ENCODE measurements at regions not wholly inside any gene's neighbourhood (a gene's known extent, or its start where the extent isn't known, plus 50 kb on each side); places are given as distances from the start of the nearest gene placed in this dataset.
"Not testable (repeated sequence)": the region's sequence is repeated elsewhere in the genome, so short reads cannot be mapped to it uniquely, and the experiment has no call there.

DNA sequence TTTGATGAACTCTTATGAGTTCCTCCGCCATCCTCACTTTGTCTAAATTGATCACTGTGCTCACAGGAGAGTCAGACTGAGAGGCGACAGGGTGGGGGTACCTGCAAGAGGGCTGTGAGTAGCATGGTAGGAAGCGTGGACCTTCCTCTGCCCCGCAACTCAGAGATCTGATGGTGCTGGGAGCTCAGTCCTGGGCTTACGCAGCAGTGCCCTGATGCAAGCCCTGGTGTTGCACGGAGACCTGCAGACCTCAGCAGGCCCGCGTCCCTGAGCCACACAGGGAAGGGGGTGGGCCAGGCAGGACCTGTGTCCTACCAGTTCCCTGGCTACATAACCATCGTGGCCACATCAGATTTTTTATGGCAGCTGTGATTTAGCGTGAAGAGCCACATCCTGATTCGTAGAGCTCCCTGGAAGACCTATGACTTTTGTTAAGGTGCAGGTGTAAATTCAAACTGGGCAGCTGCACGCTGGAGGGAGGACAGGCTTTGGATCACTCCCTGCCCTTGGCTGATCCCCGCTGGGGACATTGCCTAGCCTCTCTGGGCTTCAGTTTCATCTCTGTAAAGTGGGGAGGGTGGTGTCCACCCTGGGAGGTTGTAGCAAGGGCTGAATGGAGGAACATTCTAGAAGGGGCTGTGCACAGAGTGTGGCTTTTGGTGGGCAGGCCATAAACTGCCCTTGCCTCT lies 176.1 kb downstream of the KLF13 start:
- Mint-ChIP-seq H3K4me3 (ENCODE audit: low read depth) (no peak overlapping the region), H3K9me3 (peaks cover 2% of the 10 kb centered on the region), H3K27ac (no peak overlapping the region), H3K36me3 (ENCODE audit: low read depth) (no peaks in the 10 kb centered on the region), H3K4me1 (ENCODE audit: low read depth) (peaks cover 4% of the 10 kb centered on the region), H3K27me3 (ENCODE audit: low read depth) (peaks cover 9% of the 10 kb centered on the region)
- intact Hi-C loops (cut with micrococcal nuclease) = no loop called here
- DNase-seq (ENCODE audit: low spot score) = peak; percentile 7

DNA sequence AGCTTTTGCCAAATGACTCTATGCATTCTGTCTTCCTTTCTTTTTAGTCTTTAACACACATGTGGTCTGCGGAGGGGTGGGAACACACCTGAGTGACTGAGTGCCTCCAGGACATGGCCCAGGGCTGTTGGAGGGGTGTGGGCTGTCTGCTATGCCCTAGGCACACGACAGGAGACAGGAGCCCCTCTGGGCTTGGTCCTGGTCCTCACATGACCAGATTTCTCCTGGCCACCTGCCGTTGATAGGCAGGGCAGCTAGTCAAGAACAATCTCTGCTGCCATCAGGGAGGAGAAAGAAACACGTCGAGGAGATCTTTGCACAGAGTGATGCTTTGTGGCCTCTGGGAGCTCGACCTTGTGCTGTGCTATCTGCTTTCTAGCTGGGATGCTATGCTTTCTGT lies 176.6 kb downstream of the KLF13 start:
- H3K4me1 Mint-ChIP-seq (ENCODE audit: low read depth) = peaks cover 7% of the 10 kb centered on the region

DNA sequence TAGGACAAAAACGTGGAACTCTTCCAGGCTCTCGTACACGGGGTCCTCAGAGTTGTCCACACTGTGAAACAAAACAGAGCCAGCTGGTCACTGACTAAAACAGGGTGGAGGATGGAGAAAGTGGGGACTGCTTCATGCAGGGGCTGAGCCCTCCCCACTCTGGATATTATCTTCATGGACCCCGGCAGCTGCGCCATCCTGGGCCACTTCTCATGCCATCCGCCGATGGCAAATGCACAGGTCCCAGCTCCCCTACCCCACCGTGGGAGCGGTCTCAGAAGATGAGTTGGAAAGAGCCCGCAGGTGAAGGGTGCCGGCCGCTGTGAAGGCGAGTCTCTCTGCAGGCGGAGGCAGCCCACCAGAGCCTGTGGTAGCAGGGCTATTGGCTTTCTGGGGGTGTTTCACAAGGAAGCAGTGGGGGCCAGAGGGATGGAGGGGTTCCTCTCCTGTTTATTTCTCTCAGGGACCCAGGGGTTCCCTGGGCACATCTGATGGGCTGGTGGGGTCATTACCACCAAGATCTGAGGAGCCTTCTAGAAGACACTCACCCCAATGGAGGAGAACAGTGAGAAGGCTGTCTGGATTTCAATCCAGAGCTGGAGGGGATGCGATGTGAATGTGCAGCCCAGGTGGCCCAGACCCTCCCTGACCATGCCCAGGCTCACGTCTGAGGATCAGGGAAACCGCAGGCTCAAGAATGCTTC lies 177.3 kb downstream of the KLF13 start:
- H3K9me3 Mint-ChIP-seq = peaks cover 4% of the 10 kb centered on the region
- H3K4me3 Mint-ChIP-seq (ENCODE audit: low read depth) = no peak overlapping the region
- H3K27ac Mint-ChIP-seq = no peak overlapping the region
- peaks cover 7% of the 10 kb centered on the region for H3K4me1 Mint-ChIP-seq (ENCODE audit: low read depth)
- peaks cover 9% of the 10 kb centered on the region for H3K27me3 Mint-ChIP-seq (ENCODE audit: low read depth)
- H3K36me3 Mint-ChIP-seq (ENCODE audit: low read depth) = no peaks in the 10 kb centered on the region
- DNase-seq (ENCODE audit: low spot score) = peak; percentile 7
- intact Hi-C loops (cut with micrococcal nuclease) = no loop called here

More for the DNA sequence above, 176.6 kb downstream of the KLF13 start:
- DNase-seq (ENCODE audit: low spot score) = peak; percentile 4
- Mint-ChIP-seq H3K4me3 (ENCODE audit: low read depth) (no peak overlapping the region), H3K27me3 (ENCODE audit: low read depth) (peaks cover 9% of the 10 kb centered on the region), H3K27ac (no peak overlapping the region), H3K9me3 (peaks cover 4% of the 10 kb centered on the region), H3K36me3 (ENCODE audit: low read depth) (no peaks in the 10 kb centered on the region)
- intact Hi-C loops (cut with micrococcal nuclease) = no loop called here

DNA sequence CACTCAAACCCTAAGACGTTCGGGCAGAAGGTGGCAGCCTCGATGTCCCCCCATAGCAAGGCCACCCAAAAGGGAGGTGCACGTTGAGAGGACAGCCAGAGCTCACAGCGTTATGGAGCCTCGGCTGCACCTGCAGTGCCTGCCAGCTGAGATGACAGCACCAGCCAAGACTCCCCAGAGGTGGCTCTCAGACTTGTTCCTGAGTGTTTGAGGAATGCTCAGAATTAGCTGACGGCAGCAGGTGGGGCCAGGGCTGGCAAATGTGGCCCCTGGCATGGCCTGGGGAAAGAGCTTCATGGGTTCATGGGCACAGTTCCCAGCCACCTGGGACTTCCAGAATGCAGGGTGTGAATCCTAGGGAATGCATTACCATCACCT lies 177.8 kb downstream of the KLF13 start:
- H3K4me1 Mint-ChIP-seq (ENCODE audit: low read depth) = peaks cover 7% of the 10 kb centered on the region
- no peak overlapping the region for H3K27ac Mint-ChIP-seq
- peaks cover 4% of the 10 kb centered on the region for H3K9me3 Mint-ChIP-seq
- peaks cover 9% of the 10 kb centered on the region for H3K27me3 Mint-ChIP-seq (ENCODE audit: low read depth)
- H3K4me3 Mint-ChIP-seq (ENCODE audit: low read depth) = no peak overlapping the region
- intact Hi-C loops (cut with micrococcal nuclease) = no loop called here
- H3K36me3 Mint-ChIP-seq (ENCODE audit: low read depth) = no peaks in the 10 kb centered on the region
- peak; percentile 5 for DNase-seq (ENCODE audit: low spot score)

DNA sequence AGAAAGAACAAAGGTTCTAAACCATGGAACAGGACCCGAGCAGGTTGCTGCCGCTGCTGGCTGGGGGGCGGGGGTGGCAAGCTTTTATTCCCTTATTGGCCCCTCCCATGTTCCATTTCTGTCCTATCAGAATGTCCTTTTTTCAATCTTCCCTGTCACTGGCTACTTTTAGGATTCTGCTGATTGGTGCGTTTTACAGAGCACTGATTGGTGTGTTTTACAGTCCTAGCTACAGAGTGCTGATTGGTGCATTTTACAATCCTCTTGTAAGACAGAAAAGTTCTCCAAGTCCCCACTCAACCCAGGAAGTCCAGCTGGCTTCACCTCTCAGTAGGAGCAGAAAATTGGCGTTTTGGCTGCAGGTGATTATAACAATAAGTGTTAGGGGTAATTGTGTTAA lies 180.9 kb downstream of the KLF13 start:
- H3K4me3 Mint-ChIP-seq (ENCODE audit: low read depth); H3K36me3 Mint-ChIP-seq (ENCODE audit: low read depth); DNase-seq (ENCODE audit: low spot score); H3K9me3 Mint-ChIP-seq; H3K27me3 Mint-ChIP-seq (ENCODE audit: low read depth); H3K27ac Mint-ChIP-seq; intact Hi-C loops (cut with micrococcal nuclease): not testable (repeated sequence)
- peaks cover 15% of the 10 kb centered on the region for H3K4me1 Mint-ChIP-seq (ENCODE audit: low read depth)

DNA sequence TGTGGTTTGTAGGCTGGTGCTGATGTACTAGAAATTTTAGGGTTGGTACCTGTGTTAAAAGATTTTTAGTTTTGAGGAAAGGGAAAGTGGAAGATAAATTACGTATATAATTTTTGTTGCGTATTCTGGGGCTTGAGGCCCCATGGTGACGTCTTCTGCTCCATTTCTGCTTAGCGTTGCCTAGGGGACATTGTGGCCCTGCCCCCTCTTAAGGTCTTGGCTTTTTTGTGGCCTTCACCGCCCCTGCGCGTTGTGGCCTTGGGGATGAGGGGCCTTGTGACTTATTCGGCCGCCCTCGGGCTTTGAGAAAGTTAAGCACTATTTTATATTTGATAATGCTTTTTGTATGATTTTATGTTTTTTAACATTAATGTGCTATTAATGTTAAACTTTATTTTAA lies 182.0 kb downstream of the KLF13 start:
- Mint-ChIP-seq H3K27me3 (ENCODE audit: low read depth) (peaks cover 9% of the 10 kb centered on the region), H3K4me3 (ENCODE audit: low read depth) (no peak overlapping the region), H3K36me3 (ENCODE audit: low read depth) (no peaks in the 10 kb centered on the region), H3K4me1 (ENCODE audit: low read depth) (peaks cover 22% of the 10 kb centered on the region), H3K9me3 (peaks cover 4% of the 10 kb centered on the region), H3K27ac (no peak overlapping the region)
- DNase-seq (ENCODE audit: low spot score) = no peak
- intact Hi-C loops (cut with micrococcal nuclease) = no loop called here

DNA sequence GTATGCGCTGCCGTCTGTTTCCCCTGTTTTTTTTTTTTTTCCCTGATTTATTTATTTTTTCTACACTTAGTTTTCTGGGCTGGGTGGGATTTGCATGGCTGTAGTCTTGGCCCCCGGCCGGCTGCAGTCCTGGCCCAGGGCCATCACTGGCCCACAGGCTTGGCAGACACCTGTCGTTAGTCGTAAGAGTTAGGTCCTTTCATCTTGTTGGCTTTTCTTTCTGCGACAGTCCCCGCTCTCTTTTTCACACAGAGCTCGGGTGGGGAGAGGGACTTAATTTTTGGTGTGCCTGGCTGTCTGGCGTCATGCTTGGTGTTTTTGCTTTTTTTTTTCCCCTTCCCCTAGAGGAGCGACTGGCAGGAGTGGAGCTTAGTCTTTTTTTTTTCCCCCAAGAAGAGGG lies 183.4 kb downstream of the KLF13 start:
- H3K27me3 Mint-ChIP-seq (ENCODE audit: low read depth) = peaks cover 7% of the 10 kb centered on the region
- intact Hi-C loops (cut with micrococcal nuclease) = no loop called here
- no peak for DNase-seq (ENCODE audit: low spot score)
- H3K4me1 Mint-ChIP-seq (ENCODE audit: low read depth) = peaks cover 22% of the 10 kb centered on the region
- H3K27ac Mint-ChIP-seq = no peak overlapping the region
- H3K4me3 Mint-ChIP-seq (ENCODE audit: low read depth) = no peak overlapping the region
- H3K36me3 Mint-ChIP-seq (ENCODE audit: low read depth) = no peaks in the 10 kb centered on the region
- peaks cover 11% of the 10 kb centered on the region for H3K9me3 Mint-ChIP-seq

DNA sequence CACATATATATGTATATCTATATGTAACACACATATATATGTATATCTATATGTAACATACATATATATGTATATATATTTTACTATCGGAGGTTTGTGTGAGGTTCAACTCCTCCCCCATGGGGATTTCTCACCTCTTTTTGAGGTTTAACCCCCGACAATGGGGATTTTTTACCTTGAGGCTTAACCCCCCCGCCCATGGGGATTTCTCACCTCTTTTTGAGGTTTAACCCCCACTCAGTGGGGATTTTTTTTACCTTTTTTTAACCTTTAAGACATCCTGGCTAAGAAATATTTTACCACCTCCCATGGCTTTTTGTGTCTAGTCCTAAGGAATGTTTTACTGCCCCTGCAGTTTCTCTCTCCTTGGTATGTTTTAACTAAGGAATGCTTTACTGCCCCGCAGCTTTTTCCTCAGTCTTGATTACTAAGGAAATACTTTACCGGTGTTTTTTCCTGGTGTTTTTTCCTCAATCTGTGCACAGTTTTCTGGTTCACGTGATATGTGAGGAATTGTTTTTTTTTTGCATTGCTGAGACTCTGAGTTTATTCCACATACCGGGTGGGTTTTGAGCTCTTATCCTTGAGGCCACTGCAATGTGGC lies 185.2 kb downstream of the KLF13 start:
- Mint-ChIP-seq H3K4me1 (ENCODE audit: low read depth) (peaks cover 22% of the 10 kb centered on the region), H3K9me3 (peaks cover 18% of the 10 kb centered on the region), H3K36me3 (ENCODE audit: low read depth) (no peaks in the 10 kb centered on the region), H3K27ac (peak overlapping the region; percentile 24), H3K4me3 (ENCODE audit: low read depth) (no peak overlapping the region), H3K27me3 (ENCODE audit: low read depth) (peaks cover 3% of the 10 kb centered on the region)
- intact Hi-C loops (cut with micrococcal nuclease) = loop anchor here (1.0 kb wide), 1 partner anchor 77 kb away; no protein-coding TSS in a partner anchor
- peak; percentile 19 for DNase-seq (ENCODE audit: low spot score)

DNA sequence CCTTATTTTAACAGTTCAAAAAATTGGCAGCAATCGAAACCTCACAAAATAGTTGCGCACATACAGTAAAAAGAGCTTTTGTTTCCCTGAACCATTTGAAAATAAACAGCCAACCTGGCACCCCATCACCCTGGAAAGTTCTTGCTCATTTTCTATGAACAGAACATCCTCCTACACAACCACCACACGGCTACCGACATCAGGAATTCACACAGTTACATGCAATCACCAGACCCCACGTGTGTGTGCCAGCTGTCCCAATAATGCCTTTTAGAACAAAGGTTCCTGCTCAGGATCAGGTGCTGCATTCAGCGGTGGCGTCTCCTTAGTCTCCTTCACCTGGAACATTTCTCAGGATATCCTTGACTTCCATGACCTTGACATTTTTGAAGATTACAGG lies 186.5 kb downstream of the KLF13 start:
- intact Hi-C loops (cut with micrococcal nuclease) = no loop called here
- H3K36me3 Mint-ChIP-seq (ENCODE audit: low read depth) = no peaks in the 10 kb centered on the region
- H3K4me3 Mint-ChIP-seq (ENCODE audit: low read depth) = no peak overlapping the region
- H3K27me3 Mint-ChIP-seq (ENCODE audit: low read depth) = no peaks in the 10 kb centered on the region
- H3K4me1 Mint-ChIP-seq (ENCODE audit: low read depth) = peaks cover 18% of the 10 kb centered on the region
- no peak for DNase-seq (ENCODE audit: low spot score)
- peaks cover 14% of the 10 kb centered on the region for H3K9me3 Mint-ChIP-seq
- H3K27ac Mint-ChIP-seq = no peak overlapping the region

DNA sequence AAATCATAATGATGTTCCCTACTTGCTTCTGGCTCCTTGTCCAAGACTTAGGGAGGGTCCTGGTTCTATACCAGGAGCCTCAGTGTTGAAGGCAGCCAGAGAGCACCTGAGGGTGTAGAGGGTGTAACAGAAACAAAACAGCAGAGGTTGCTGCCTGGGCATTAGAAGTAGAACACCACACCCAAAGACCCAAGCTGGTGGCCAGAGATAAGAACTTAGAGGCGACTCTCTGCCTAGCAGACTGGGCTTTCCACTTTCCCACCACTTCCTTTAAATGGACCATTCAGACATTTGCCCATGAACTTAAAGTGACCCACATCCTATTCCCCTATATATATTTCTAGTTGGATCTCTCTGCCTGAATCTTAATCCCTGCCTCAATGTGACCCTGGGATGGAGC lies 189.8 kb downstream of the KLF13 start:
- Mint-ChIP-seq H3K9me3 (peaks cover 14% of the 10 kb centered on the region), H3K36me3 (ENCODE audit: low read depth) (no peaks in the 10 kb centered on the region), H3K27ac (no peak overlapping the region), H3K4me3 (ENCODE audit: low read depth) (no peak overlapping the region), H3K27me3 (ENCODE audit: low read depth) (peaks cover 5% of the 10 kb centered on the region), H3K4me1 (ENCODE audit: low read depth) (peaks cover 16% of the 10 kb centered on the region)
- intact Hi-C loops (cut with micrococcal nuclease) = no loop called here
- DNase-seq (ENCODE audit: low spot score) = peak; percentile 3

DNA sequence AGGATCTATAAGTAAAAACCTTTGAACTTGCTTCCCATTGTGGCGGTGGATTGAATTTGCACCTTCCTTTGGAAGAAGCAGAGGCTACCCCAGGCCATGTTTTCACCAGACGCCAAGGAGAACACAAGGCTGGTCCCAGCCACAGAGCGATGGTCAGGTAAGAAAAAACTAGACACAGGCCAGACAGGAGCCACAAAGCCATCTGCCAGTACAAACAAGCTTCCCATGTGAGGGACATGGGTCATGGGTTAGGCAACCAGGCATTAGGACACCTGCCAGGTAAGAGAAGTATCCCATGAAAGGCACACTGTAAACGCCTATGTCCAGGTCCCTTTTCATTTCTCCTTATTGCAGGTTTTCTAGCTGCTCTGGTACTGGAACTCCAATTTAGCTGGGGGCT lies 190.2 kb downstream of the KLF13 start:
- no peak for DNase-seq (ENCODE audit: low spot score)
- no peaks in the 10 kb centered on the region for H3K36me3 Mint-ChIP-seq (ENCODE audit: low read depth)
- H3K4me1 Mint-ChIP-seq (ENCODE audit: low read depth) = peaks cover 14% of the 10 kb centered on the region
- no peak overlapping the region for H3K4me3 Mint-ChIP-seq (ENCODE audit: low read depth)
- H3K9me3 Mint-ChIP-seq = peaks cover 14% of the 10 kb centered on the region
- peaks cover 5% of the 10 kb centered on the region for H3K27me3 Mint-ChIP-seq (ENCODE audit: low read depth)
- H3K27ac Mint-ChIP-seq = no peak overlapping the region
- intact Hi-C loops (cut with micrococcal nuclease) = no loop called here

DNA sequence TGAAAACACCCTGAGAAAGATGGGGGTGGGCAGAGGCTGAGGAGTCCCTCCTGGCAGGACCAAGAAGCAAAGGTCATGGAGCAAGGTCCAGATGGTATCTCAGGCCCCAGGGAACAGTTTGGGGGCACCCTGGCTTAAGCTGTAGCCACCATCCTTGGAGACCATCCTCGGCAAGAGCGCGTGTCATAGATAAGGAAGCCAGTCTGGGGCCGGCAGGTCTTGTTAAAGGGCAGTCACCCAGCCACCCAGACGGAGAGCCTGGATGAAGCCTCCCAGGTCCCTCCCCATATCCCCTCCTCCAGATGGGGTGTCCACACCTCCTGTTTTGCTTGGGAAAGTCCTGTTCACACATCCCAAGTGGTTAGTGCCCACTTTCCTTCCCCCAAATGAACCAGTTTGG lies 191.1 kb downstream of the KLF13 start:
- H3K27ac Mint-ChIP-seq = no peak overlapping the region
- peaks cover 6% of the 10 kb centered on the region for H3K4me1 Mint-ChIP-seq (ENCODE audit: low read depth)
- DNase-seq (ENCODE audit: low spot score) = peak; percentile 6
- peaks cover 14% of the 10 kb centered on the region for H3K9me3 Mint-ChIP-seq
- peaks cover 5% of the 10 kb centered on the region for H3K27me3 Mint-ChIP-seq (ENCODE audit: low read depth)
- no peaks in the 10 kb centered on the region for H3K36me3 Mint-ChIP-seq (ENCODE audit: low read depth)
- intact Hi-C loops (cut with micrococcal nuclease) = no loop called here
- H3K4me3 Mint-ChIP-seq (ENCODE audit: low read depth) = no peak overlapping the region

DNA sequence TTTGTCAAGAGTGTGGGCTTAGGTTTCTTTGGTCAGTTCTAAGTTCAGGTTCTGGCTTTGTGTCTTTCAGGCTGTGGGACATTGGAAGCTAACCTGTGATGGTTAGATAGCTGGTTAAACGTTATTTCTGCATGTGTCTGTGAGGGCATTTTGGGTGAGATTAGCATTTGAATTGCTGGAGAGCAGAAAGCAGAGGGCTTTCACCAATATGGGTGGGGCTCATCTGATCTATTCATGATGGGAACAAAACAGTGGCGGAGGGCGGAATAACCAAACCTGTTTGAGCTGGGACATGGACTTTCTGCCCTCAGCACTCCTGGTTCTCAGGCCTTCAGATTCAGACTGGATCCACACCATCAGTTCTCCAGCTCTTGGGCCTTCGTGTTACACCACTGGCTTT lies 195.4 kb downstream of the KLF13 start:
- Mint-ChIP-seq H3K27ac (no peak overlapping the region), H3K36me3 (ENCODE audit: low read depth) (no peaks in the 10 kb centered on the region), H3K27me3 (ENCODE audit: low read depth) (peaks cover 5% of the 10 kb centered on the region), H3K9me3 (no peaks in the 10 kb centered on the region), H3K4me3 (ENCODE audit: low read depth) (no peak overlapping the region), H3K4me1 (ENCODE audit: low read depth) (no peaks in the 10 kb centered on the region)
- intact Hi-C loops (cut with micrococcal nuclease) = no loop called here
- DNase-seq (ENCODE audit: low spot score) = no peak
